ENCODE measurements at regions not wholly inside any gene's neighbourhood (a gene's known extent, or its start where the extent isn't known, plus 50 kb on each side); places are given as distances from the start of the nearest gene placed in this dataset.

DNA sequence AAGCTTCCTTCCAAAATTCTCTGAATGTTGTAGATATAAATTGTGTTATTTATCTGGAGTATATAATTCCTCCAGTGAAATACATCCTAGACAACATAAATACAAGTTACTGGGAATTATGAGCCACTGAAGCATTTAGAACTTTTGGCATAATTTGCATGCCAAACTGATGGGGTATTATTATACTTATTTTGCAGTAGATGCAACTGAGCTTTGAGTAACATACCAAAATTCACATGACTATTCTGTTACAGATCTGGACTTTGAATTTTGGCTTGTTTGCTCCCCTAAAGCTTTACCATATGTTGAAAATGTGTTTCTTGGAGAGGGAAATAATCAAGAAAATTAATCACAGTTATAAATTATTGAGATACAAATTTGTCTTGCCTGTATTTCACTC, 372.5 kb downstream of the CDH11 start:
- Histone ChIP-seq H3K27ac (ENCODE audit: control insufficient read depth, insufficient read depth, low read length) (no peak overlapping the region), H4K20me1 (ENCODE audit: control insufficient read depth, extremely low read depth, insufficient read depth, low read length) (no peaks in the 10 kb centered on the region), H3K79me2 (ENCODE audit: control insufficient read depth, insufficient read depth, low read length) (no peaks in the 10 kb centered on the region), H3K4me2 (ENCODE audit: control insufficient read depth, extremely low read depth, insufficient read depth, low read depth, low read length) (no peak overlapping the region), H3K9me3 (ENCODE audit: control insufficient read depth, low read depth, low read length) (no peaks in the 10 kb centered on the region), H3K9me1 (ENCODE audit: control insufficient read depth, extremely low read depth, insufficient read depth, low read length) (no peaks in the 10 kb centered on the region), H3K4me1 (ENCODE audit: control insufficient read depth, extremely low read depth, insufficient read depth, low read length) (no peaks in the 10 kb centered on the region), H3K4me3 (ENCODE audit: control insufficient read depth in 2 of 3, extremely low read depth in 1 of 3, insufficient read depth in 2 of 3, low read depth in 1 of 3, low read length in 3 of 3) (no peak overlapping the region), H2AFZ (ENCODE audit: control insufficient read depth, low read length) (no peak overlapping the region), H3K36me3 (ENCODE audit: control insufficient read depth in 2 of 2, extremely low read depth in 1 of 2, insufficient read depth in 2 of 2, low read length in 2 of 2) (no peaks in the 10 kb centered on the region), H3K9ac (ENCODE audit: control insufficient read depth, extremely low read depth, insufficient read depth, low read length) (no peak overlapping the region), H3K27me3 (ENCODE audit: control insufficient read depth, extremely low read depth, insufficient read depth, low read length) (no peaks in the 10 kb centered on the region)
- DNase-seq (ENCODE audit: low read depth, low spot score) (no peak), FAIRE-seq (no peak)
- dilution Hi-C loops (cut with MboI; ENCODE audit: extremely low pct_ligation_motif_present, low sequenced_read_pairs): no loop called here
- no peak for TF ChIP-seq EZH2 (IDR thresholded peaks at IDR 0.05; ENCODE audit: low read length)
- TF ChIP-seq, protein P1, sequence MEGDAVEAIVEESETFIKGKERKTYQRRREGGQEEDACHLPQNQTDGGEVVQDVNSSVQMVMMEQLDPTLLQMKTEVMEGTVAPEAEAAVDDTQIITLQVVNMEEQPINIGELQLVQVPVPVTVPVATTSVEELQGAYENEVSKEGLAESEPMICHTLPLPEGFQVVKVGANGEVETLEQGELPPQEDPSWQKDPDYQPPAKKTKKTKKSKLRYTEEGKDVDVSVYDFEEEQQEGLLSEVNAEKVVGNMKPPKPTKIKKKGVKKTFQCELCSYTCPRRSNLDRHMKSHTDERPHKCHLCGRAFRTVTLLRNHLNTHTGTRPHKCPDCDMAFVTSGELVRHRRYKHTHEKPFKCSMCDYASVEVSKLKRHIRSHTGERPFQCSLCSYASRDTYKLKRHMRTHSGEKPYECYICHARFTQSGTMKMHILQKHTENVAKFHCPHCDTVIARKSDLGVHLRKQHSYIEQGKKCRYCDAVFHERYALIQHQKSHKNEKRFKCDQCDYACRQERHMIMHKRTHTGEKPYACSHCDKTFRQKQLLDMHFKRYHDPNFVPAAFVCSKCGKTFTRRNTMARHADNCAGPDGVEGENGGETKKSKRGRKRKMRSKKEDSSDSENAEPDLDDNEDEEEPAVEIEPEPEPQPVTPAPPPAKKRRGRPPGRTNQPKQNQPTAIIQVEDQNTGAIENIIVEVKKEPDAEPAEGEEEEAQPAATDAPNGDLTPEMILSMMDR (optimal IDR thresholded peaks at IDR 0.05 in 1 of 3, IDR thresholded peaks at IDR 0.05 in 1 of 3, conservative IDR thresholded peaks at IDR 0.05 in 1 of 3; ENCODE audit: extremely low read depth in 1 of 3, insufficient read depth in 2 of 3, low read length in 3 of 3): no peak

DNA sequence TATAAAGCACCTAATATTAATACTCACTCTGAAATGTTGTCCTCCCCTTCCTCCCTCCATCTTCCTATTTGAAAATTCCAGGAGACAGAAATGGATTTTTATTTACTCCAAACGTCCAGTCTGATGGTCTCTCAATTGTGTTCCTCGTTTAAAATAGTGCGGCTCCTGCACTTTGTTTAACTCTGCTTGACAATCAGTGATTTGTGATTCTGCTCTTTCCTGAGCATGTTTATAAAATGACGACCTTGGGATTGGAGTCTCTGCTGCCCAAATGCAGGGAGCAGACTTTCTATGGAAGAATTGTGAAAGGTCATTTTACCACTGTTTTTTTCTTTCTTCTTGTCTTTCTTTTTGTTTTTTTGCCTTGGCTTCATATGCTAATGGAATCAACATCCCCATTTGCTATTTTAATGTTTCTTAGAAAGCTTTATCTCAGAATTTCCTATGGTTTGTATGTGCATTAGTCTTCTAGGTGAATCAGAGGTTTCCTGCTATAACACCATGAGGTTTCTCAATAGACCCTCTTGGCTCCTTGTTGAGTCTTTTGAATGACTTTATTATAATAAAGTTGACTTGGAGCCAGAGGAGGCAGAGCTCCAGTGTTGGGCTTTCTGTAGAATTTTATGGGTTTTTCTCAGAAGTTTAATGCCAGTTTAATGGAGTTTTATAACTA, 376.5 kb downstream of the CDH11 start:
- Histone ChIP-seq H3K4me1 (ENCODE audit: control insufficient read depth, extremely low read depth, insufficient read depth, low read length) (no peaks in the 10 kb centered on the region), H3K4me2 (ENCODE audit: control insufficient read depth, extremely low read depth, insufficient read depth, low read depth, low read length) (no peak overlapping the region), H3K36me3 (ENCODE audit: control insufficient read depth in 2 of 2, extremely low read depth in 1 of 2, insufficient read depth in 2 of 2, low read length in 2 of 2) (no peaks in the 10 kb centered on the region), H2AFZ (ENCODE audit: control insufficient read depth, low read length) (no peak overlapping the region), H3K27ac (ENCODE audit: control insufficient read depth, insufficient read depth, low read length) (no peak overlapping the region), H3K9me3 (ENCODE audit: control insufficient read depth, low read depth, low read length) (no peaks in the 10 kb centered on the region), H3K9ac (ENCODE audit: control insufficient read depth, extremely low read depth, insufficient read depth, low read length) (no peak overlapping the region), H3K79me2 (ENCODE audit: control insufficient read depth, insufficient read depth, low read length) (no peaks in the 10 kb centered on the region), H4K20me1 (ENCODE audit: control insufficient read depth, extremely low read depth, insufficient read depth, low read length) (no peaks in the 10 kb centered on the region), H3K9me1 (ENCODE audit: control insufficient read depth, extremely low read depth, insufficient read depth, low read length) (no peaks in the 10 kb centered on the region), H3K27me3 (ENCODE audit: control insufficient read depth, extremely low read depth, insufficient read depth, low read length) (no peaks in the 10 kb centered on the region), H3K4me3 (ENCODE audit: control insufficient read depth in 2 of 3, extremely low read depth in 1 of 3, insufficient read depth in 2 of 3, low read depth in 1 of 3, low read length in 3 of 3) (no peak overlapping the region)
- TF ChIP-seq EZH2 (IDR thresholded peaks at IDR 0.05; ENCODE audit: low read length): no peak
- TF ChIP-seq, protein P1 (optimal IDR thresholded peaks at IDR 0.05 in 1 of 3, IDR thresholded peaks at IDR 0.05 in 1 of 3, conservative IDR thresholded peaks at IDR 0.05 in 1 of 3; ENCODE audit: extremely low read depth in 1 of 3, insufficient read depth in 2 of 3, low read length in 3 of 3): no peak
- dilution Hi-C loops (cut with MboI; ENCODE audit: extremely low pct_ligation_motif_present, low sequenced_read_pairs): no loop called here
- FAIRE-seq: no peak
- DNase-seq (ENCODE audit: low read depth, low spot score): no peak

All from keratinocyte (primary cell).